ENCODE measurements at regions not wholly inside any gene's neighbourhood (a gene's known extent, or its start where the extent isn't known, plus 50 kb on each side); places are given as distances from the start of the nearest gene placed in this dataset.

- TF ChIP-seq CTCF (IDR thresholded peaks at IDR 0.05 in 4 of 5, conservative IDR thresholded peaks at IDR 0.05 in 1 of 5) (no peak), POLR2A (IDR thresholded peaks at IDR 0.05) (no peak)
These were observed 643.4 kb downstream of the ANKRD7 start for GRCh38 chr7:118867860-118868259.

Data from gastrocnemius medialis (tissue), 4 donors.